ENCODE measurements at regions not wholly inside any gene's neighbourhood (a gene's known extent, or its start where the extent isn't known, plus 50 kb on each side); places are given as distances from the start of the nearest gene placed in this dataset.

DNA sequence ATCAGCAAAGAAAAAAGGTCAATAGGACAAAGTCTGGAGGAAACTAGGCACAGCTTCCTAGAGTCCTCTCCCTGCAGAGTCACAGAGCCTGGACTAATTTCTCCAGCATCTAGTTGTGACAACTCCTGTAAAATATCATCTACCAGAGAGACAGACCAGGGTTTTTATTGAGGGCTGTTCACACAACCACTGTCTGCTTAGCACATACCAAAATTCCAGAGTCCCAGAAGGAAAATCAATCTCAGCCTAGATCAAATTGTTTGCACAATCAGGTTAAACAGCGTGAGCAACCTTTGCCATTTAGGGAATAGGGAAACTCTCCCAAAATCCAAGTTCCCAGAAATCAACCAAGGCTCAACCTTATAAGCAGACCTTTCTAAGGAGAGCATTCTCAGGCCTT is 190.3 kb downstream of the SYK start (continued):
- TF ChIP-seq, protein P1, sequence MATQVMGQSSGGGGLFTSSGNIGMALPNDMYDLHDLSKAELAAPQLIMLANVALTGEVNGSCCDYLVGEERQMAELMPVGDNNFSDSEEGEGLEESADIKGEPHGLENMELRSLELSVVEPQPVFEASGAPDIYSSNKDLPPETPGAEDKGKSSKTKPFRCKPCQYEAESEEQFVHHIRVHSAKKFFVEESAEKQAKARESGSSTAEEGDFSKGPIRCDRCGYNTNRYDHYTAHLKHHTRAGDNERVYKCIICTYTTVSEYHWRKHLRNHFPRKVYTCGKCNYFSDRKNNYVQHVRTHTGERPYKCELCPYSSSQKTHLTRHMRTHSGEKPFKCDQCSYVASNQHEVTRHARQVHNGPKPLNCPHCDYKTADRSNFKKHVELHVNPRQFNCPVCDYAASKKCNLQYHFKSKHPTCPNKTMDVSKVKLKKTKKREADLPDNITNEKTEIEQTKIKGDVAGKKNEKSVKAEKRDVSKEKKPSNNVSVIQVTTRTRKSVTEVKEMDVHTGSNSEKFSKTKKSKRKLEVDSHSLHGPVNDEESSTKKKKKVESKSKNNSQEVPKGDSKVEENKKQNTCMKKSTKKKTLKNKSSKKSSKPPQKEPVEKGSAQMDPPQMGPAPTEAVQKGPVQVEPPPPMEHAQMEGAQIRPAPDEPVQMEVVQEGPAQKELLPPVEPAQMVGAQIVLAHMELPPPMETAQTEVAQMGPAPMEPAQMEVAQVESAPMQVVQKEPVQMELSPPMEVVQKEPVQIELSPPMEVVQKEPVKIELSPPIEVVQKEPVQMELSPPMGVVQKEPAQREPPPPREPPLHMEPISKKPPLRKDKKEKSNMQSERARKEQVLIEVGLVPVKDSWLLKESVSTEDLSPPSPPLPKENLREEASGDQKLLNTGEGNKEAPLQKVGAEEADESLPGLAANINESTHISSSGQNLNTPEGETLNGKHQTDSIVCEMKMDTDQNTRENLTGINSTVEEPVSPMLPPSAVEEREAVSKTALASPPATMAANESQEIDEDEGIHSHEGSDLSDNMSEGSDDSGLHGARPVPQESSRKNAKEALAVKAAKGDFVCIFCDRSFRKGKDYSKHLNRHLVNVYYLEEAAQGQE (IDR thresholded peaks at IDR 0.05; ENCODE audit: unreplicated experiment): no peak
- TF ChIP-seq ZNF331 (CRISPR knock-in tag; IDR thresholded peaks at IDR 0.05; ENCODE audit: low read depth): no peak
- TF ChIP-seq, protein P2, sequence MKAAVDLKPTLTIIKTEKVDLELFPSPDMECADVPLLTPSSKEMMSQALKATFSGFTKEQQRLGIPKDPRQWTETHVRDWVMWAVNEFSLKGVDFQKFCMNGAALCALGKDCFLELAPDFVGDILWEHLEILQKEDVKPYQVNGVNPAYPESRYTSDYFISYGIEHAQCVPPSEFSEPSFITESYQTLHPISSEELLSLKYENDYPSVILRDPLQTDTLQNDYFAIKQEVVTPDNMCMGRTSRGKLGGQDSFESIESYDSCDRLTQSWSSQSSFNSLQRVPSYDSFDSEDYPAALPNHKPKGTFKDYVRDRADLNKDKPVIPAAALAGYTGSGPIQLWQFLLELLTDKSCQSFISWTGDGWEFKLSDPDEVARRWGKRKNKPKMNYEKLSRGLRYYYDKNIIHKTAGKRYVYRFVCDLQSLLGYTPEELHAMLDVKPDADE (IDR thresholded peaks at IDR 0.05): no peak
- no peak for TF ChIP-seq POLR2AphosphoS5 (IDR thresholded peaks at IDR 0.05; ENCODE audit: low read depth)
- TF ChIP-seq EZH2phosphoT487 (IDR thresholded peaks at IDR 0.05; ENCODE audit: unreplicated experiment): no peak
- TF ChIP-seq CREB1 (CRISPR knock-in tag; IDR thresholded peaks at IDR 0.05; ENCODE audit: low read depth): no peak
- TF ChIP-seq, protein P3, sequence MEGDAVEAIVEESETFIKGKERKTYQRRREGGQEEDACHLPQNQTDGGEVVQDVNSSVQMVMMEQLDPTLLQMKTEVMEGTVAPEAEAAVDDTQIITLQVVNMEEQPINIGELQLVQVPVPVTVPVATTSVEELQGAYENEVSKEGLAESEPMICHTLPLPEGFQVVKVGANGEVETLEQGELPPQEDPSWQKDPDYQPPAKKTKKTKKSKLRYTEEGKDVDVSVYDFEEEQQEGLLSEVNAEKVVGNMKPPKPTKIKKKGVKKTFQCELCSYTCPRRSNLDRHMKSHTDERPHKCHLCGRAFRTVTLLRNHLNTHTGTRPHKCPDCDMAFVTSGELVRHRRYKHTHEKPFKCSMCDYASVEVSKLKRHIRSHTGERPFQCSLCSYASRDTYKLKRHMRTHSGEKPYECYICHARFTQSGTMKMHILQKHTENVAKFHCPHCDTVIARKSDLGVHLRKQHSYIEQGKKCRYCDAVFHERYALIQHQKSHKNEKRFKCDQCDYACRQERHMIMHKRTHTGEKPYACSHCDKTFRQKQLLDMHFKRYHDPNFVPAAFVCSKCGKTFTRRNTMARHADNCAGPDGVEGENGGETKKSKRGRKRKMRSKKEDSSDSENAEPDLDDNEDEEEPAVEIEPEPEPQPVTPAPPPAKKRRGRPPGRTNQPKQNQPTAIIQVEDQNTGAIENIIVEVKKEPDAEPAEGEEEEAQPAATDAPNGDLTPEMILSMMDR (conservative IDR thresholded peaks at IDR 0.05; ENCODE audit: low read depth in 2 of 2): no peak
- no peak for TF ChIP-seq JUNB (IDR thresholded peaks at IDR 0.05; ENCODE audit: unreplicated experiment)

DNA sequence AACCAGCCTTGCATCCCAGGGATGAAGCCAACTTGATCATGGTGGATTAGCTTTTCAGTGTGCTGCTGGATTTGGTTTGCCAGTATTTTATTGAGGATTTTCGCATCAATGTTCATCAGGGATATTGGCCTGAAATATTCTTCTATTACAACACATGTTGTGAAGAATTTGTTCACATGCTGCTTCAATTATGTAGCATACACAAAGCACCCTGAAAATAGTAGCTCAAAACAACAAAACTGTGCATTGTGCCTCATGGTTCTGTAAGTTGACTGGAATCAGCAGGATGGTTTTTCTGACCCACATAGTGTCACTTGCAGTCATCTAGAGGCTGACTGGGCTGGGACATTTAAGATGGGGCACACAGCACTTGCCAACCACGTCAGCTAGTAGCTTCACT is 193.9 kb downstream of the SYK start:
- Histone ChIP-seq H3K9me2 (ENCODE audit: insufficient read depth) (no peaks in the 10 kb centered on the region), H3K79me2 (replicated peaks; ENCODE audit: insufficient read depth) (no peaks in the 10 kb centered on the region), H3F3A (replicated peaks; ENCODE audit: low read depth) (no peaks in the 10 kb centered on the region), H3K27ac (ENCODE audit: low read depth) (no peak overlapping the region), H3K4me1 (ENCODE audit: insufficient read depth) (peaks cover 8% of the 10 kb centered on the region; the same call in 1 of the 2 replicates), H3K27me3 (ENCODE audit: insufficient read depth) (no peaks in the 10 kb centered on the region), H2AFZ (peak overlapping the region; percentile 72; the same call in 1 of the 2 replicates), H3K4me2 (no peak overlapping the region), H3K4me3 (no peak overlapping the region), H3K36me3 (ENCODE audit: insufficient read depth) (no peaks in the 10 kb centered on the region), H4K20me1 (replicated peaks; ENCODE audit: insufficient read depth) (no peaks in the 10 kb centered on the region)
- ATAC-seq: no peak
- H3K4me3 Mint-ChIP-seq: no peak overlapping the region
- H3K9me3 Mint-ChIP-seq: peaks cover 23% of the 10 kb centered on the region
- no peak overlapping the region for H3K27ac Mint-ChIP-seq
- peaks cover 2% of the 10 kb centered on the region for H3K27me3 Mint-ChIP-seq (ENCODE audit: insufficient read depth, low read depth, poor library complexity)
- no peaks in the 10 kb centered on the region for H3K36me3 Mint-ChIP-seq (ENCODE audit: low read depth)
- H3K4me1 Mint-ChIP-seq: peaks cover 7% of the 10 kb centered on the region; the same call in 2 of the 3 replicates
- DNase-seq (ENCODE audit: low spot score): no peak
- TF ChIP-seq JUNB (IDR thresholded peaks at IDR 0.05; ENCODE audit: unreplicated experiment) (no peak), POLR2AphosphoS5 (IDR thresholded peaks at IDR 0.05; ENCODE audit: low read depth) (no peak), ZNF331 (CRISPR knock-in tag; IDR thresholded peaks at IDR 0.05; ENCODE audit: low read depth) (no peak), ZNF114 (CRISPR knock-in tag; IDR thresholded peaks at IDR 0.05) (no peak), EZH2phosphoT487 (IDR thresholded peaks at IDR 0.05; ENCODE audit: unreplicated experiment) (no peak), NANOG (IDR thresholded peaks at IDR 0.05; ENCODE audit: borderline replicate concordance) (no peak), CREB1 (CRISPR knock-in tag; IDR thresholded peaks at IDR 0.05; ENCODE audit: low read depth) (no peak), STAT1 (IDR thresholded peaks at IDR 0.05; ENCODE audit: unreplicated experiment) (no peak)
- TF ChIP-seq, protein P3 (conservative IDR thresholded peaks at IDR 0.05; ENCODE audit: low read depth in 2 of 2): no peak
